Loucy (cell line): ENCODE measurements at regions not wholly inside any gene's neighbourhood (a gene's known extent, or its start where the extent isn't known, plus 50 kb on each side); places are given as distances from the start of the nearest gene placed in this dataset.

Experiments used
- H2AFZ ChIP-seq: fragments of 200-600 bp; sonication (generic); 2 replicates; pipeline ENCODE4 v1.6.0; 2016; ENCODE audit warnings: antibody characterized with exemption, mild to moderate bottlenecking, low read length, moderate library complexity
- H3F3A ChIP-seq: fragments of 200-600 bp; 2 replicates; pipeline ENCODE4 v1.6.0; 2016; ENCODE audit warnings: antibody characterized with exemption, low read depth, mild to moderate bottlenecking
- H3K27me3 ChIP-seq: fragments of 200-600 bp; sonication (generic); 2 replicates; pipeline ENCODE4 v1.6.1; 2014; ENCODE audit warnings: low read length, mild to moderate bottlenecking; ENCODE audit not compliant: insufficient read depth, poor library complexity, severe bottlenecking
- H3K36me3 ChIP-seq: fragments of 200-600 bp; sonication (generic); 2 replicates; pipeline ENCODE4 v1.6.1; 2016; ENCODE audit warnings: low read length; ENCODE audit not compliant: insufficient read depth
- H3K4me1 ChIP-seq: fragments of 200-600 bp; sonication (generic); 2 replicates; pipeline ENCODE4 v1.5.1; 2014; ENCODE audit warnings: low read length, mild to moderate bottlenecking; ENCODE audit not compliant: insufficient read depth, poor library complexity, severe bottlenecking
- H3K4me2 ChIP-seq: fragments of 200-600 bp; sonication (generic); 2 replicates; pipeline ENCODE4 v1.6.0; 2014; ENCODE audit warnings: antibody characterized with exemption, low read length, low read depth, mild to moderate bottlenecking; ENCODE audit not compliant: poor library complexity, severe bottlenecking
- H3K4me3 ChIP-seq: fragments of 200-600 bp; sonication (generic); 2 replicates; pipeline ENCODE4 v1.5.1; 2014; ENCODE audit warnings: low read length, mild to moderate bottlenecking, mixed read lengths; ENCODE audit not compliant: poor library complexity, severe bottlenecking
- H3K79me2 ChIP-seq: fragments of 200-600 bp; sonication (generic); 2 replicates; pipeline ENCODE4 v1.6.1; 2014; ENCODE audit warnings: low read length; ENCODE audit not compliant: insufficient read depth
- H3K9ac ChIP-seq: fragments of 200-600 bp; sonication (generic); 2 replicates; pipeline ENCODE4 v1.6.0; 2014; ENCODE audit warnings: mild to moderate bottlenecking, low read depth, low read length, moderate library complexity; ENCODE audit not compliant: poor library complexity, severe bottlenecking
- H3K9me2 ChIP-seq: fragments of 200-600 bp; sonication (generic); replicated peaks from 2 replicates; pipeline ENCODE4 v1.6.1; 2016; ENCODE audit warnings: low read depth, low read length, mixed read lengths
- H3K9me3 ChIP-seq: fragments of 200-600 bp; sonication (generic); 2 replicates; pipeline ENCODE4 v1.6.1; 2014; ENCODE audit warnings: mild to moderate bottlenecking, antibody characterized with exemption, low read length, low read depth; ENCODE audit not compliant: insufficient read depth
- H4K20me1 ChIP-seq: fragments of 200-600 bp; sonication (generic); 2 replicates; pipeline ENCODE4 v1.6.0; 2014; ENCODE audit warnings: antibody characterized with exemption, low read length, mild to moderate bottlenecking; ENCODE audit not compliant: insufficient read depth, poor library complexity, severe bottlenecking
- EZH2phosphoT487 ChIP-seq: fragments of 200-600 bp; IDR thresholded peaks from 2 replicates; pipeline ENCODE4 v1.6.1; 2018; ENCODE audit warnings: antibody characterized with exemption, mild to moderate bottlenecking, moderate library complexity, borderline replicate concordance
- TF ChIP-seq, protein P1 (sequence below): fragments of 200-600 bp; sonication (generic); conservative IDR thresholded peaks from 2 replicates; pipeline ENCODE4 v1.5.1; 2014; ENCODE audit warnings: mild to moderate bottlenecking, antibody characterized with exemption, low read length

DNA sequence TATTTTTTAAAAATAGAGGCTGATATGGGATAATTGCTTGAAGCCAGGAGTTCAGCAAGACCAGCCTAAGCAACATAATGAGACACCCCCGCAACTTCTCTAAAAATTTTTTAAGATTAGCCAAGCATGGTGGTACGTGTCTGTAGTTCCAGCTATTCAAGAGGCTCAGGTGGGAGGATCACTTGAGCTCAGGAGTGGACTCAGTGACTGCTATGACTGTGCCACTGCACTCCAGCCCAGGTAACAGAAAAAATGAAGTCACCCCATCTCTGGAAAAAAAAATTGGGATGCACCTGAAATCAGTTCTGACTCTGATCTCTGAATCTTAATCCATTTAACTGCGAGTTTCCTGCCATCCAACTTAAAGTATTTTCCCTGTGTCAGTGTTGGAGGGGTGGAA is 124.2 kb downstream of the MRPS6 start:
- no peak overlapping the region for H2AFZ ChIP-seq
- TF ChIP-seq EZH2phosphoT487 = no peak
- TF ChIP-seq, protein P1, sequence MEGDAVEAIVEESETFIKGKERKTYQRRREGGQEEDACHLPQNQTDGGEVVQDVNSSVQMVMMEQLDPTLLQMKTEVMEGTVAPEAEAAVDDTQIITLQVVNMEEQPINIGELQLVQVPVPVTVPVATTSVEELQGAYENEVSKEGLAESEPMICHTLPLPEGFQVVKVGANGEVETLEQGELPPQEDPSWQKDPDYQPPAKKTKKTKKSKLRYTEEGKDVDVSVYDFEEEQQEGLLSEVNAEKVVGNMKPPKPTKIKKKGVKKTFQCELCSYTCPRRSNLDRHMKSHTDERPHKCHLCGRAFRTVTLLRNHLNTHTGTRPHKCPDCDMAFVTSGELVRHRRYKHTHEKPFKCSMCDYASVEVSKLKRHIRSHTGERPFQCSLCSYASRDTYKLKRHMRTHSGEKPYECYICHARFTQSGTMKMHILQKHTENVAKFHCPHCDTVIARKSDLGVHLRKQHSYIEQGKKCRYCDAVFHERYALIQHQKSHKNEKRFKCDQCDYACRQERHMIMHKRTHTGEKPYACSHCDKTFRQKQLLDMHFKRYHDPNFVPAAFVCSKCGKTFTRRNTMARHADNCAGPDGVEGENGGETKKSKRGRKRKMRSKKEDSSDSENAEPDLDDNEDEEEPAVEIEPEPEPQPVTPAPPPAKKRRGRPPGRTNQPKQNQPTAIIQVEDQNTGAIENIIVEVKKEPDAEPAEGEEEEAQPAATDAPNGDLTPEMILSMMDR = no peak

DNA sequence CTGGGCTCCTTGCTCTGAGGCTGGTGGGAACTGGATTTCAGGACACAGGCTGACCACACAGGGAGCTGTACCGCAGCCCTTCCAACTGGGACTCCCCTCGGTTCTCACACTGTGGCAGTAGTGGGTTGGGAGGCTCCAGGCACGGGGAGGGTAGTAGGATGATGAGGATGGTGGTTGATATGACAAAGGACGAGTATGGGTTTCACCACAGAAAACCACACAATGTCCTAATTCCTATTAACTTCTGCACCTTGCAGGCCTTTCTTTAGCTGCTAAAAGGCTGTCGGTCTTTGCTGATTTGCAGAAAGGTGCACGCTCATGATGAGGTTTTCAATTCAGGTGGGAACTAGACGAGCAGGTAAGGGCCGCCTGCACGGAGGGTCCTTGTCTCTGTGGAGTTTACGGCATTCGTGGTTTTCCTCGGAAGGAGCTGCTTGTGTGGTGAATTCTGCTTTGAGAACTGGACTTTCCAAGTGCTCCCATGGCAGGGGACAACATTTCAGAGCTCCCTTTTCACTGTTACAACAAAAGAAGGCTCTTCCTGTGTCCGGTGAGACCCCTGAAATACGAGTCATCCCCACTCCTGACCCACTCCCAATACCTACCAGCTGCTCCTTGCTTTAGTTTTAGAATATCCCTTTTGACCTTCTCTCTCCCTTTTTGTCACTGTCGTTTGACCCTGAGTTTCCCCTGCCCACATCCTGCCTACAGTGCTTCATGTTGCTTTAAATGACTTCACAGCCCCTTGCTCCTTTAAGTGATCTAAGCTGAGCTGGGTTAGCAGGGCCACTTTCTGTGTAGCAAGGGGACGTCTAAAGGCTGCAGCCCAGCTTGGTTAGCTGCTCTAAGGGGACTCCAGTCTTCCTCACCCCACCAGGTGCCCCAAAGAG is 125.1 kb downstream of the MRPS6 start:
- Histone ChIP-seq H3K9me2 (no peaks in the 10 kb centered on the region), H3K27me3 (no peaks in the 10 kb centered on the region), H3K36me3 (no peaks in the 10 kb centered on the region), H2AFZ (peak overlapping the region; percentile 66), H4K20me1 (no peaks in the 10 kb centered on the region), H3K79me2 (no peaks in the 10 kb centered on the region), H3K4me1 (peaks cover 27% of the 10 kb centered on the region), H3F3A (no peaks in the 10 kb centered on the region), H3K4me2 (peak overlapping the region; percentile 72), H3K4me3 (peak overlapping the region; percentile 50), H3K9me3 (no peaks in the 10 kb centered on the region), H3K9ac (peak overlapping the region; percentile 43)
- TF ChIP-seq EZH2phosphoT487 = no peak
- TF ChIP-seq, protein P1 = no peak

More for the DNA sequence above, 124.2 kb downstream of the MRPS6 start:
- Histone ChIP-seq H3K9ac (no peak overlapping the region), H3K4me3 (no peak overlapping the region), H4K20me1 (no peaks in the 10 kb centered on the region), H3K79me2 (no peaks in the 10 kb centered on the region), H3K36me3 (no peaks in the 10 kb centered on the region), H3F3A (no peaks in the 10 kb centered on the region), H3K4me1 (peaks cover 27% of the 10 kb centered on the region), H3K4me2 (no peak overlapping the region), H3K27me3 (no peaks in the 10 kb centered on the region), H3K9me3 (no peaks in the 10 kb centered on the region), H3K9me2 (no peaks in the 10 kb centered on the region)

DNA sequence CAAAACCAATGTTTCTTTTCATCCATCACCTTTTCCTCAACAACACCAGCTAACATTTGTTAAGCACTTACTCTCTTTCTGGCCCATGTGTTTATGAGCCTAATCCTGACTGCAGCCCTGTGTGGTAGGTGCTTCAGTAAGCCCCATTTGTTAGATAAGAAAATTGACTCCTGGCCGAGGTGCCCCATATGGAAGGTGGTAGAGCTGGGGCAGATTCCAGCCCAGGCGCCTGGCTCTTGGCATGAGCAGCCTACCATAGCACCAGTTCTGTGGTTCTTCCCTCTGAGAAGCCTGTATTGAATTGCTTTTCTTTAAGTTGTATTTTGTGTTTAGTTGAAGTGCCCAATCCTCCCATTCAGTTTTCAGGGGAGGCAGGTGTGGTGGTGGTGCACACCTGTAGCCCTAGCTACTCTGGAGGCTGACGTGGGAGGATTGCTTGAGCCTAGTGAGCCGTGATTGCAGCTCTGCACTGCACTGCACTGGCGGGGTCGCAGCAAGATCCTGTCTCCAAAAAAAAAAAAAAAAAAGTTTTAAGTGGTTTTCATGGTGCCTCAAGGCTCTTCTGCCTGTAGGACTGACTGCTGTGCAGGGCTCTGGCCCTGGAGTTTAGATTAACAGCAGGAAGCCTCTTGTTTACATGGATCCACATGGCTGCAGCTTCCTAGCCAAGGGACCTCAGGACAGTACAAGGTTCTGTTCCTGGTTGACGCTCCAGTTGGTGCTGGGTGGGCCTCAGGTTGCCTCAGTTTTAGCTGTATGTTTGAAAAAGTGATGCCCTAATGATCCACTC is 125.9 kb downstream of the MRPS6 start:
- Histone ChIP-seq H3K9ac (peak overlapping the region; percentile 43), H3K4me3 (peak overlapping the region; percentile 50), H3K27me3 (no peaks in the 10 kb centered on the region), H3K79me2 (no peaks in the 10 kb centered on the region), H3F3A (no peaks in the 10 kb centered on the region), H3K9me3 (no peaks in the 10 kb centered on the region), H3K9me2 (no peaks in the 10 kb centered on the region), H3K4me2 (peak overlapping the region; percentile 72), H2AFZ (peak overlapping the region; percentile 66), H3K36me3 (no peaks in the 10 kb centered on the region), H4K20me1 (no peaks in the 10 kb centered on the region), H3K4me1 (peaks cover 27% of the 10 kb centered on the region)
- TF ChIP-seq, protein P1 = no peak
- TF ChIP-seq EZH2phosphoT487 = no peak
